LHCN-M2 (cell line): ENCODE measurements at regions not wholly inside any gene's neighbourhood (a gene's known extent, or its start where the extent isn't known, plus 50 kb on each side); places are given as distances from the start of the nearest gene placed in this dataset.
A peak's percentile ranks its signal among the peaks of the same experiment; 100 is the strongest.

Experiments used
- DNase-seq: peaks from one replicate; pipeline ENCODE4 v3.0.0-alpha.2; 2012; ENCODE audit warnings: low read depth

DNA sequence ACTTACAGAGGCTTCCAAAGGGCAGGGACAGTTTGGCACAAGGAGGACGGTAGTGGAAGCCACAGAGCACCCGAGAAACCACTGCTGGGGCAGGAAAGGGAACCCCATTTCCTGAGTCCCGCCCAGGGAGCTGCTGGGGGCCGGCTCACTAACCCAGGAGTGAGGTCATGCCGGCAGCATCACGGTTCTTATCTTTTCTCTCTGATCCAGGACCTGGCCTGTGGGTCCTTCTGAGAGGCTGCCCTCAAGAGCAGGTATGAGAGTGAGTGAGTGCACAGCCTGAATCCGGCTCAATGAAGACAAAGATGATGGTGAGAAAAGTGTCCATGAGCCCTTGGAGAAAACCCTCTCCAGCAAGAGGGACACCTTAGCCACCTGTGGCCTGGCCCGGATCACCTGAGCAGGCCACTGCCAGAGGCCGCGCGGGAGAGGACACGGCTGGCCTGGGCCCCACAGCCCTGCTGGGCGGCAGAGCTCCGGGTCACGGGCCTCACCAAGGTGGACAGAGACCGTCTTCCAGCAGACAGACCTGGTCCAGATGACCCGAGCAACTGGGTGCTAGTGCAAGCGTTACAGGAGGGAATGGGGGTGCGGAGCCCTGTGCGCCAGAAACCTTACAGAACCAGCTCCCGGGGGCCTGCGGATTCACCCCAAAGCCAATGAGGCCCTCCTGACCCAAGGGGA lies 94.9 kb downstream of the RIPK4 start:
- DNase-seq, result no peak

DNA sequence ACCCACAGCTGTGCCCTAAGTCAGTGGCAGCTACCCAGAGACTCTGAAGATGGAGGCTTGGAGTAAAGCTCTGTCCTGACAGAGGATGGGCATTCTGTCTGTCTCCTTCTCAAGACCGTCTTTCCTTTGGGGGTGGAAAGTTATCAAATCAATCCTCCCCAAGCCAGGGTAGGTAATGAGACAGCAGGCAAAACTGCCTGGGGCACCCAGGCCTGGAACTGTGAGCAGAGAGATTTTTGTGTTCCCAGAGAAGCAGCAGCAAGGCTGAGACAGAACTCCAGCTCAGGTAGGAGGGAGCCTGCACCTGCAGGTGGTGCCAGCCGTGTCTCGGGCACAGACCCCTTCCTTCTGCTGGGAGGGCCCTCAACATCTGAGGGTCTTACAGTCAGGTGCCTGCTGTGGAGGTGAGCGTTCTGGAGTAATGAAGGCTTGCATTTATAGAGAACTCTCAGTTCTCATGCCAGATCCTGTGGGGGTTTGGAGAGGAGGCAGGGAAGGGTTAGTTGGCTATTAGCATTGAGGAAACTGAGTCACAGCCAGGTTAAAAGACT lies 95.6 kb downstream of the RIPK4 start:
- DNase-seq, result no peak

DNA sequence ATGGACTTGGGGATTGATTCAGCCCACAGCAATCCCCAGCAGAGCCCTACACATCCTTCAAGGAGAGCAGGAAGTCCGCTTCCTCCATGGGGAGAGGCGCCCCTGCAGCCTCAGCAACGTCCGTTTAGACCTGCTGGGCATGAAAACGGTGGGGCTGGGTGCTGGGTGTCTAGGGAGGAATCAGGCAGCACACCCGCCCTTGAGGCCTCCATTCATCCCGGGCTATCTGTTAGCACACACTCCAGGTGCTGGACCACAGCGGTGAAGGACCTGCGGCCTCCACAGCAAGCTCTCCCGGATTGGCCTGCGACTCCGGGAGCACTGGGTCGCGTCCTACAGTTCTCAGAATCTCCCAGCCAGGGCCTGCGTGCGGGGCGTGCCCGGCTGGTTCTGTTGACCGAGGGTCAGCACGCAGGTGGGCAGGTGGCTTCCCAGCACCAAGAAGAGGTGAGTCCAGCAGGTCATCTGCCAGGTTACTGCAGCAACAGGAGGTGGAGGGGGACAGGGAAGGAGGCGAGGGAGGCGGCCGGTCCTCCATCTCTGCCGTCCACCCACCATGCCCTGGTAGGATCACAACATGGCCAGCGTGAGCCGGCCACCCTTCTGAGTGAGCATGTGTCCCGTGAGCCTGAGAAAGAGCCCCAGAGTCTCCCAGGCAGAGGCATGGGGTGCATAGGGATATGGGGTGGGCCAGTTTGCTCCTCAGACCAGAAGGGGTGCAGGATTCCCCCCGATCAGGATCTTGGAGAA lies 96.6 kb downstream of the RIPK4 start:
- no peak for DNase-seq

DNA sequence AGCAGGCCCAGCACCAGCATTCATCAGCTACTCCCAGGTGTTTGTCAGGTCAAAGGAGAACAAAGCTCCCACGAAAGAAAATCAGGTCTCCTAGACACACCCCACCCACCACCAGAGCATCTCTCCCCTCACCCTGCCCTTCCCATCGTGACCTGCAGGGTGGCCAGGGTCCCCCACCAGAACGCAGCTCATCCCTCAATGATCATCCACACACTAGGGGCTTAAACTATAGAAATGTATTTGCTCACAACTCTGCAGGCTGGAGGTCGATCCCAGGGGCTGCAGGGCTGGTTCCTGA lies 97.4 kb downstream of the RIPK4 start:
- DNase-seq, result no peak

DNA sequence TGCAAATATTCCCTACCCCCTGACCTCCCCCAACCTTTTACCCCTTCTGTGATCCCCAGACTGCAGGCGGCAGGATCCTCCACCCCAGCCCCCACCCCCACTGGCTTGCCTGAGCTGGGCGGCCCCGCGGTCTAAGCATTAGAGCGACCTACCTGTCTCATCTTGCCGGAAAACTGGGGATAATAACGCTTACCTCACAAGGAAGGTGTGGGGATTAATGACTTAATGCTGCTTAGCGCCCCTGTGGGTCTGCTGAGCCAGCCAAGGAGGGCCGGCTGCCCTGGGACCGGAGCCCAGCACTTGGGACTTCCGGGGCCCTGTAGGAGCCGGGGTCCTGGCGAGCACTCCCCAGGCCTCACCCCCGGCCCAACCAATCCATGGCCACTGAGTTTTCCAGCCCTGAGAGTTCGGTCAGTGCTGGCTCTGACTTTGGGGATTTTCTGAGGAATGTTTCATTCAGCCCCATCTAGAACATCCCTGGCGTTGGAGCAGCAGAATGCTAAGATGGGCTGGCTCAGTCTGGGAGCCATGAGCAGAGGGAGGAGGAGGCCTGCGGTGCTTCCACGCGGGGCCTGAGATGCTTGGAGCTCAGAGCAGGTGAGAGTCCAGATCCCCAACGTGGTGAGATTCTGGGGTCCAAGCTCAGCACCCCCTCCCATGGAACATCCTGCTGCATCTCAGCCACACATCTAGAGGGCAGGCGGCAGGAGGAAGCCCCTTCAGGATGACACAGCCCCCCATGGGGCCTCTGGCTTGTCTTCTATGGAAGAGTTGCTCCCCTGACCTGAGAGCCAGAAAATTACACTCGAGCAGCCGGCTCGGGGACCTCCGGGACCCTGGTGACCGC lies 97.9 kb downstream of the RIPK4 start:
- no peak for DNase-seq

DNA sequence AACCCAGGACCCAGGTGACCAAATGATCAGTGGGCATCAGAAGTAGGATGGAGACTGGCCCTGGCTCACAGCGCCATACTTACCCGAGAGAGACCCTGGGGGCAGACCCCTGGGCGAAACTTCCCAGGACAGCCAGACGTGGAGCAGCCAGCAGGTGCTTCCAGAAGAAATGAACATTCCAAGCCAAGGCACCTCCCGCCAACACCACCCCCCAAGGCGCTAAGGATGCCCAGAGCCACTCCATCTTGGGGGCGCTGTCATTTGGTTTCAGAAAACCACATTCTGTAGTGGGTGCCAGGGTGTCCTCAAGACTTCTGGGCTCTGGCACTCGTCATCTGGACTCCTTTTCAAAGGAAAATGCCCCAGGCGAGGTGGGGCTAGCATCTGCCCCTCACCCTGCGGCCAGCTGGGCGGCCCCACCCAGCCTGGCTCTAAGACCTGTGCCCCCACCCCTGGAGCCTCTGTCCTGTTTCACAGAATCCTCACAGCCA lies 98.8 kb downstream of the RIPK4 start:
- no peak for DNase-seq

DNA sequence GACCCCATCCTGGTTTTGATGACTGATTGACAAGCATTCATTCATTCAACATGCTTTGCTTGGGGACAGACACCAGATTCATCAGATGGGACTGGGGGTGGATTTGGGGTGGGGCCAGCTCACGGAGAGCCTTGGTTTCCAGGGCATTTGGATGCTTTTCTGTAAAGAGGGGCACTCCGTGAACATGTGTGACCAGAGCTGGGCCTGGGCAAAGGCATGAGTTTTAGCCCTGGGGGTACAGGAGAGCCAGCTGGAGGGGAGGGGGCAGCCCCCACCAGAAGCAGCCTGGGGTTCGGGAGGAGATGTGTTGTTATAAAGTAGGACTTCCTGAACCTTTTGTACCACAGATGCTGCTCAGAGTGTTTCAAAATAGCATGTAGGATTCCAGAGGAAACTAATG lies 99.7 kb downstream of the RIPK4 start:
- no peak for DNase-seq

DNA sequence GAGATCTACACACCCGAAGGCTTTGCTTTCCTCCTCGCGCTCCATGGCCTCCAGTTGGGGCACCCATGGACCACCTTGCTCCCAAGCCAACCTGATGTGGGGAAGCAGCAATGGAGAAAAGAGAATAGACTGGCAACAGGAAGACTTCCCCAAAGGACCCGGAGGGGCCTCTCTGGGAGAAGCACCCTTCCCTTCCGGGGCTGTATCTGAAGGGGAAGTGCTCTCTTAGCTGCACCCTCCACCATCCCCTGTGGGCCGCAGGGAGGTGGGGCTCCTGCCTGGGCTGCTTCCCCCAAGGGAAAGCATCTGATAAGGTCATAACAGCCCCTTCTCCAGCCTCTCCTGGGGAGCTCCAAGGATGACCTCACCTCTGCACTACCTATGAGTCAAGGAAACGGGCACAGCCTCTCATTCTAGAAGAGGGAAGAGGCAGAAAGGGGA lies 100.2 kb downstream of the RIPK4 start:
- DNase-seq, result no peak

DNA sequence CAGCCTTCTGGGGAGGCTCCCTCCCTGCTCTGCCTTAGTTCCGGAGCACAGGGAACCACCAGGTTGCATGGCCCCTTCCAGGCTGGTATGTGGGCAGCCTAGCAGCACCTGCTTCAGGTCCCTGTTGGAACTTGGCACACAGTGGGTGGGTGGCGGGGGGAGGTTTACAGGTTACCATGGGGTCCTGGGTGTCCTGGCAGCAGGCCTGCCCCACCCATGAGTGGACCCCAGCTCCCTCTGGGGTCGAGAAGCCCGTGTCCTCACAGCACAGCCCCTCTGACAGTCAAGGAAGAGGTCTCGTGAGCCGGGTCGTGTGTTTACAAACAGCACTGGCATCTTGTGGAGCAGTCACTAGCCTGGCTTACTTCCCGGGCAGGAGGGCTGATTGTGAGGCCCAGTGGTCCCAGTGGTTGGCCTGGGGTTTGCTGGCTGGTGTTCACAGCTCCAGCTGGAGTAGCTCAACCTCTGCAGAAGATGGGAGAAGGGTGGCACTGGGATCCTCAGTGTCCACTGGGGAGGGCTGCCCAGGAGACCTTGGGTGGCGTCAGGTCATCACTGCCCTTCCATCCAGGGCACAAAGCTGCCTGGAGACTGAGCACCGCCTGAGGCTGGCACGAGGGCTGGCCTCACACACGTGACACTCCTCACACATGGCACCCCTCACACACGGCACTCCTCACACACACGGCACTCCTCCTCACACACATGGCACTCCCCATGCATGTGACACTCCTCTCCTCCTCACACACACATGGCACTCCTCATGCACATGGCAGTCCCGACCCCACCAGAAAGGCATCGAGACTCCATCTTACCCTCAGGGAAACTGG lies 100.9 kb downstream of the RIPK4 start:
- no peak for DNase-seq

DNA sequence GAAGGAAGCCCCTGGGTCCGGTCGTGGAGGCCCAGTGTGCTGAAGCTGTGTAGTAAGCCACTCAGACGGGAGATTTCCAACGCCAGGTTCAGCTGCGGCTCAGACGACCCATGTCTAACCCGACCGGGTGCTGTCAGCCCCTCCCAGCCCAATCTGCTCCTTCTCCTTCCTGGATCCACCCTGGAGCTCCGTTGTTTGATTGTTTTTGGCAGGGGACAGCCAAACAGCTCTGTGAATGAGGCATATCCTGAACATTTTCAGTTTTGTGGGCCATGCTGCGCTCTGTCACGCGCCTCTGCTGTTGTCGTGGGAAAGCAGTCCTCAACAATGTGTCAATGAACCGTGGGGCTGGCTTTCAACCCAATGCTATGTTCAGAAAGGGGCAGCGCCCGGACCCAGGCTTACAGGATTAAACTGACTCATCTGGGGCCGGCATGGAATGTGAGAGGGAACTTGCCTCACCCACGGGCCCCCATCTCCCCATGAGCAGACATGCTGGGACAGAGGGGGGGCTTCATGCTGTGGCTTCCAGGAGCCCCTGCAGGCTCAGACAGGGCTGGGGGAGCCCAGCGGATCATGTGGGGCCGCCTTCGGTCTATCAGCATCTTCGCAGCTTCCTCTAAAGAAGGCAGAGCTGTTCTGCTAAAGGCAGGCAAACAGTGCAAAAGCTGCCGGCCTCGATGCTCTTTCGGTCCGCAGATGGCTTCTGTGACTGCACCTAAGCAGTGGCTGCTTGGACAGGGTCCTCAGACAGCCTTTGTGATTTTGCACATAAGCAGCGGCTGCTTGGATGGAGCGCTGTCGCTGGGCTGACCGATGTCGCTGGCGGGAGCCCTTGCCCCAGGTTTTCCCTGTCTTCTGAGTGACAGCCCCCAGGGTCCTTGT lies 101.7 kb downstream of the RIPK4 start:
- DNase-seq, result peak; percentile 71

DNA sequence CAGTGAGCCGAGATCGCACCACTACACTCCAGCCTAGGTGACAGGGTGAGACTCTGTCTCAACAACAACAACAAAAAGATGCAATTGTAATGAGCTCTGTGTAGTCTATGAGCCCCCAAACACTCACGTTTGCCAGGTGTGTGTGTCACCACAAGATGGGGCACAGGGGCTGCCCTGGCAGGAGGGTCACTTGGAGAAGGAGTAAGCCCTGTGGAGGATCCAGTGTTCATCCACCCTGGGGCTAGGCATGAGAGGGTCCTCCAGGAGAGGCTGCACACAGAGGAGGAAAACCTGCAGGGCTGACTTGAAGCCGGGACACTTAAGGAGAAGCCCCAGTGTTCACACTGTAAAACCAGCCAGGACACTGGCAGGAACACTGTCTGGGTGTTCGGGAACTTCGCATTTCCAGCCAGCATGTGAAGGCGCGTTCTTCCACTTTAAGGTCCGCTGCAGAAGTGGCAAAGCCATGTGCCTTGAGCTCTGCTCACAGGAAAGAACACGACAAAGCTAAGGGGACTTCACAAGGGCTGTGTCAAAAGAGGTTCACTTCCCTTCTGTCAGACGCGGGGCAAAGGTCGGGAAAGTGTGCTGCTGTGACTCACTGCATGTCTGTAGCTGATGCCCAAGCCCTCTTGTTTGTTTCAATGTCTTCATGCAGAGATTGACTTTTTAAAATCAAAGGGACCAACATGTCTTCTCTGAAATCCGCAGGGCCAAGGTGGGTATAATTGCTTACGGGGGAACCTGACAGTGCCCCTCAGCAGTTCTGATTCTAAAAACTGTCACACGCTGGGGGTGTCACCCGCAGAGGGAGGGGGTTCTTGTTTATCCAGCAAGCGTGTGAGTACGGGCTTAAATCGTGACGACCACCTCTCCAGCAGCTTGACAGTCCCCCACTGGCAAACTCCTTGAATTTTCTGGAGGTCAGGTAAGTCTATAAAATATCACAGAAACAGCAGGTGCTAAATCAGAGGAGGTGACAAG lies 102.8 kb downstream of the RIPK4 start:
- DNase-seq, result peak; percentile 29

DNA sequence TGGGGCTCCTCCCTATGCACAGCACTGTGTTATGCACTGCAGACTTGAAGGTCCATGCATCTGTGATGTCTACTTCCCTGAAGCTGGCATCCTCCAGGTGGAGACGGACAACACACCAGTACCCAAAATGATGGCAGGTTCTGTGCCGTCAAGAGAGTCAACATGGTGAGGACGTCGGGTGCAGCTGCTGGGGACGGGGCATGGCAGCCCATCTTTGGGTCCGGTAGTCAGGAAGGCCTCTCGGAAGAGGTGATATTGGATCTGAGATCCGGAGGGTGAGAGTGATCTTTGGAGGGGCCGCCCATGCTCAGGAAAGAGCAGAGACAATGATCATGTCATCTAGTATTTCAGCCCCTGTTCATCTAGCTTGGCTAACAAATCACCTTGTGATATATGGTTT lies 104.1 kb downstream of the RIPK4 start:
- no peak for DNase-seq

DNA sequence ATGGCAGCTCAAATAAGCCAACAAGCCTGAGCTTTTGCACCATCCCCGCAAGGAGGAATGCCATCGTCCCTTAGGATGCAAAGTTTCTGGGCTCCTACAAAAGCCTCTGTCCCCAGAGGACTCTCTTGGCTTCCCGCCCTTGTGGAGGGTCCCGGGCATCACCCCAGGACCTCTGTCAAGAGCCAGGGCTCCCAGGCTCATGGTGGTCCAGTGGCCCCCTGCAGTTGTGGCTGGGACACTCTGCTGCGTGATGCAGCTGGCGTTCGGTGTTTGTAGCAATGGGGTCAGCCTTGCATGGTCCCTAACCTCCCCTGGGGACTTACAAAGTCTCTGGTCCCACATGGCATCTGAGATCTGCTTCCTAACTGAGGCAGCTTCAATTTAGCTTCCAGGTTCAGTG lies 104.7 kb downstream of the RIPK4 start:
- no peak for DNase-seq

DNA sequence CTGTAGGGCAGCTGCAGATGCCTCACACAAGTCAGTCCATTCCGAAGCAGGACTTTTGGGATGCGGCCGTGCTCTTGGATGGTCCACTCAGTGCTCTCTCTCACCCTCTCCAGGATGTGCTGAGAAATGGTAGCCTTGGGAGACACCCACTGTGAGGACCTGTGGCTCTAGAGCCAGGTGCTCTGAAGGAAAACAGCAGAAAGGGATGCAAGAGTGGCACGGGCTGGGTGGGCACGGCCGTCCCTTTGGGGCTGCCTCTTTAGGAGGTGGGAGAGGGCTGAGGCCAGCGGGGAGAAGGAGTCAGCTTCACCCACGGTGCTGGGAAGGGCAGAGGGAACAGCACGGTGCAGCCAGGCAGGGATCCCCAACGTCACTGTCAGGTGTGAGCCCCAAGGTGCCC lies 106.1 kb downstream of the RIPK4 start:
- no peak for DNase-seq

DNA sequence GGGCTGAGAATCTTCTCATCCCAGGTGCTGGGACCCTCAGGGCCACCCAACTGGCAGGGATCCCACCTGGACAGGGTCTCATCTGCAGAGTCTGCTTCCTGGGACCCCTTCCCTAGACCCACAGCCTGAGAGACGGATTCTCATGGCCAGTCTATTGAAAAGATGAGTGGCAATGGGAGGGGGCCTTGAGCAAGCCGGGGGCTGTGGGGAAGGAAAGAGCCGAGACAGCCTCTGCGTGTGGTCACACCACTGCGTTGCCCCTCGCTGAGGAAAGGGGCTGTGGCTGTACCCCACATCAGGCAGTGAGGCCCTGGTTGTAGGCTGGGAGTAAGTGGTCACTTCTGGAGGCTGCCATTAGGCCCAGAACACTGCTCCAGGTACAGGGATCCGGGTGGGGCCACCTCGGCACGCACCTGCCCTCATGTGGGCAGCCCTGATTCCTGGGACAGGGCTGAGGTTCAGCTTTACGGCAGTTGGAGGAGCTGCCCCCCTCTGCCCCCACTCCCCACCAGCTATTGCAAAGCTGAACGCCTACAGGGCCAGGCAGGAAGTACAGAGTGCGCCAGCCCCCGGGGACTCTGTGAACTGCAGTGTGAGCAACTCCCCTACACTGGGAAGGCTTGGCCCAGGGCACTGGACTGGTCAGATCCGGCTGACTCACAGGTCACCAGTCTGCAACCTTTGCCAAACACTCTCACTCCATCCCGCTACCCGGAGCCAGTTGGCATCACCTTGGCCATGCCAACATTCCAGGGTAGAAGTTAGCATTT lies 106.9 kb downstream of the RIPK4 start:
- peak; percentile 68 for DNase-seq

DNA sequence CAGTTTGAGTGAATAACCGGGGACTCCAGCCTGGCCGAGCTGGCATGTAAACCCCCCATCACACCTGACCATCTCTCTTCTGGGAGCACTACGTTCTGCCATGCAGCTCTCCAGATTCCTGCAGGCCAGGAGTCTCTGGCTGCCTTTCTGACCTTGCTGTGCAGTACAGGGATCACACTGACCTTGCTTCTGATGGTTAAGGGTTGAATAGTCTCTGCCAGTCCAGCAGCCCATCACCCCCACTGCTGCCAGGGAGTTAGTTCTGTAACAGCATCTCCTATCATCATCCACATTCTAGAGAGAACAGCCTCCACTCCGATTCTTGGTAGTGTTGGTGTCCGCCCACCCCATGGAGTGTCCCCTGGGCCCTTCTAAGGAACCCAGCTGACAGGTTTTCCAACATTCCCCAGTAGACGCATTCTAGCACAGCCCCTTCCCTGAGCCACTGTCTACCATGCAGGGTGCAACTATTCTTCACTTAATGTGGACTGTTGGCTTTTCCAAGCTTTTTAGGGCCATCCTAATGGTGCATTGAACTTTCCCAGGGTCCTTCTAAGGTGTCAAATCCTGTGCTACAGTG lies 109.8 kb downstream of the RIPK4 start:
- DNase-seq, result no peak

DNA sequence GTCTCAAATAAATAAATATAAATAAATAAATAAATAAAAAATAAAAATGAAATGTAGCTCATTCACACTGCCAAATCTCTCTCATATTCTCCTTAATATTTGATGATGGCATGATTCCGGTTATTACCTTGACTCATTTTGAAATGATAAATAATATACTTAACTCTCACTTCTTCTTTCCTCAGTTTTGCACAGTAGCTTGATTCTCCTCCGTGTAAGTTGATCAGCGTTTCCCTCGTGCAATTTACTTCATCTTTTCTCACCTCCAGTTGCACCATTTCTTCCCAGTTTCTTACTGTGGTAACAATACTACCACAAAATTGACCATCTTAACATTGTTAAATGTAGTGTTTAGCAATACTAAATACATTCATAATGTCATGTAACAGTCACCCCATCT lies 111.6 kb downstream of the RIPK4 start:
- no peak for DNase-seq

DNA sequence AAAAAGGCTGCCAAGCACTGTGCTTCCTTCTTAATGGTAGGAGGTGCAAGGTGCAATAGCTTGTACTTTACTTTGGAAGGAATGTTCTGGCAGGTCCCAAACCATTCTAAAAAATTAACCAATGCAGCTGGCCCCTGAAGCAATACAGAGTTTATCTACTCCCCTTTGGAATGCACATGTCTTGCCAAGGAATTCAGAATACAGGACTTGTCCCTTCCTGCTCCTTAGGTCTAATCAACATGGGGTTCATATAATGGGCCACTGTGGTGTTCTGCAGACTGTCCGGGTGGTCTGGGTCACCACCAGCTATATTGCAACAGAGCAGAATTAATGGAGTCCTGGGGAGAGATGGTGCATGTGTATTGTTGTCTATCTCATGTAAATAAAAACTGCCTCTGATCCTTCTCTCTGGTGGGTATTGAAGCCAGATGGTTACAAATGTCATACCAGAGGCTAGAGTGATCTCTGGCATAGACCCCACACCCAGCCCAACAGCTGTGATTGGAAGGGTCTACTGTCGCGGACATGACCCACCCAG lies 112.8 kb downstream of the RIPK4 start:
- DNase-seq, result no peak
